Caco-2 (cell line): ENCODE measurements at regions not wholly inside any gene's neighbourhood (a gene's known extent, or its start where the extent isn't known, plus 50 kb on each side); places are given as distances from the start of the nearest gene placed in this dataset.

Experiments
- BruUV-seq: library from RNA; stranded (reverse); fragments of 400-500 nt; replicated peaks from 2 replicates; lab custom pipeline; 2021; lab: Mats Ljungman, UMichigan
- CTCF ChIA-PET: fragments of 300-600 bp; sonication (Branson Sonifier 250); formaldehyde crosslinking; loops from one replicate; lab custom pipeline; 2022; ENCODE audit warnings: antibody characterized with exemption; lab: Charles Lee
- POLR2A ChIA-PET: fragments of 300-600 bp; sonication (Branson Sonifier 250); formaldehyde crosslinking; loops from one replicate; lab custom pipeline; 2022; ENCODE audit warnings: antibody characterized with exemption; lab: Charles Lee
- DNase-seq, 2 experiments: peaks; one replicate each; pipeline versions ENCODE4 v3.0.0 to v3.0.0-alpha.2; 2020 to 2022
- H3K27me3 ChIP-seq: replicated peaks from 2 replicates; pipeline ENCODE4 v1.6.0; 2011; ENCODE audit warnings: low read length; ENCODE audit not compliant: control insufficient read depth, insufficient read depth
- H3K36me3 ChIP-seq: 2 replicates; pipeline ENCODE4 v1.5.1; 2011; ENCODE audit warnings: low read length; ENCODE audit not compliant: control insufficient read depth, insufficient read depth
- H3K4me1 ChIP-seq: fragments of 250-450 bp; sonication (Bioruptor Pico); 2 replicates; pipeline ENCODE4 v1.5.1; 2020; ENCODE audit warnings: mild to moderate bottlenecking
- H3K4me3 ChIP-seq: 2 replicates; pipeline ENCODE4 v1.5.1; 2011; ENCODE audit warnings: low read depth, mild to moderate bottlenecking, control low read depth, low read length
- H3K9me3 ChIP-seq: fragments of 250-450 bp; sonication (Bioruptor Pico); 2 replicates; pipeline ENCODE4 v1.5.1; 2020; ENCODE audit warnings: mild to moderate bottlenecking, moderate library complexity
- H3K27ac Mint-ChIP-seq: one replicate; pipeline ENCODE4 v1.8.0; 2022; ENCODE audit warnings: mixed read lengths; ENCODE audit not compliant: unreplicated experiment
- H3K27me3 Mint-ChIP-seq: one replicate; pipeline ENCODE4 v1.8.0; 2022; ENCODE audit warnings: mixed read lengths; ENCODE audit not compliant: insufficient read depth, unreplicated experiment
- H3K36me3 Mint-ChIP-seq: one replicate; pipeline ENCODE4 v1.8.0; 2022; ENCODE audit warnings: mild to moderate bottlenecking, mixed read lengths; ENCODE audit not compliant: insufficient read depth, unreplicated experiment
- H3K4me1 Mint-ChIP-seq: one replicate; pipeline ENCODE4 v1.8.0; 2022; ENCODE audit warnings: low read depth, mixed read lengths; ENCODE audit not compliant: unreplicated experiment
- H3K4me3 Mint-ChIP-seq: one replicate; pipeline ENCODE4 v1.8.0; 2022; ENCODE audit warnings: mild to moderate bottlenecking, moderate library complexity, mixed read lengths; ENCODE audit not compliant: unreplicated experiment
- H3K9me3 Mint-ChIP-seq: one replicate; pipeline ENCODE4 v1.8.0; 2022; ENCODE audit warnings: mixed read lengths; ENCODE audit not compliant: unreplicated experiment
- CTCF ChIP-seq, 2 experiments: fragments of 200-600 bp in 1 of 2; IDR thresholded peaks; 1 replicate in 1 of 2; 2 replicates in 1 of 2; pipeline versions ENCODE4 v1.5.1 to v1.8.0; 2011 to 2022; ENCODE audit warnings: antibody characterized with exemption in 1 of 2, control low read depth in 1 of 2, inconsistent platforms in 1 of 2, low read depth in 1 of 2, low read length in 1 of 2, mild to moderate bottlenecking in 1 of 2, moderate library complexity in 1 of 2; ENCODE audit not compliant: insufficient read depth in 1 of 2, severe bottlenecking in 1 of 2, unreplicated experiment in 1 of 2
- intact Hi-C: fragments of 100-400 bp; cut with micrococcal nuclease; formaldehyde crosslinking; loops from one replicate; pipeline ENCODE4 v1.10.0; 2022; ENCODE audit not compliant: unreplicated experiment

DNA sequence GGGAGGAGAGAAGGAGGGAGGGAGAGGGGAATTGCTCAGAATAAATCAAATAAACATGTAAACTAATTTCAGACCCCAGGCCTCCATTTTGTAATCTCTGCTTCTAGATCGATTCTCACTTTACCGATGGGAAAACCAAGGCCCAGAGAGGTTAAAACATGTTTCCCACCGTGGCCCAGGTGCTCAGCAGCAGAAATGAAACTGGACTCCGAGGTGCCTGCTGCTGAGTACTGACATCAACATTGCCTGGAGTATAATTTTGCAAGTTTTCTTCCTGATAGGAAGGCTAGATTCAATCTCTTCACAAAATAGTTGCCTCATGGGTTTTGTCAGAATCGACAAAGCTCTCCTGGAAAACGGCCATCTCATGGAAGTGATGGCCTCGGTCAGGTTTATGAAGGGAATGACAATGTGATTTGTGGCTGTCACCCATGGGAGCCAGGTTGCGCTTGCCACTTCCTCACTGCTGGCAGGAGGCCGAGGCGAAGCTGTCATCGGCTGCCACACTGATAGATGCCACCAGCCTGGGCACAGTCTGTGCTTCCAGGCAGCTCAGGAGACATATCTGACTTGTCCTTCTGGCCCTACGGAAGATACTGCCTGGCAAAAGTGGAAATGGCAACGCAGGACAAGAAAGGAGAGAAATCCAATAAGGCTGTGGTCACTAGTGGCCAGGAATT, 133.1 kb upstream of the LRRN1 start:
- Histone ChIP-seq H3K4me3 (no peak overlapping the region), H3K9me3 (no peaks in the 10 kb centered on the region), H3K36me3 (no peaks in the 10 kb centered on the region), H3K4me1 (no peaks in the 10 kb centered on the region), H3K27me3 (no peaks in the 10 kb centered on the region)
- no peak for TF ChIP-seq CTCF (IDR thresholded peaks at IDR 0.05; ENCODE audit: insufficient read depth in 1 of 2, low read depth in 1 of 2, low read length in 1 of 2, severe bottlenecking in 1 of 2, unreplicated experiment in 1 of 2)
- Mint-ChIP-seq H3K9me3 (peaks cover 11% of the 10 kb centered on the region), H3K27ac (no peak overlapping the region), H3K36me3 (no peaks in the 10 kb centered on the region), H3K27me3 (no peaks in the 10 kb centered on the region), H3K4me3 (no peak overlapping the region), H3K4me1 (no peaks in the 10 kb centered on the region)
- DNase-seq, result no peak
- intact Hi-C loops, result no loop called here
- no TSS peak for BruUV-seq
- CTCF ChIA-PET, result no interaction called here
- POLR2A ChIA-PET, result no interaction called here

DNA sequence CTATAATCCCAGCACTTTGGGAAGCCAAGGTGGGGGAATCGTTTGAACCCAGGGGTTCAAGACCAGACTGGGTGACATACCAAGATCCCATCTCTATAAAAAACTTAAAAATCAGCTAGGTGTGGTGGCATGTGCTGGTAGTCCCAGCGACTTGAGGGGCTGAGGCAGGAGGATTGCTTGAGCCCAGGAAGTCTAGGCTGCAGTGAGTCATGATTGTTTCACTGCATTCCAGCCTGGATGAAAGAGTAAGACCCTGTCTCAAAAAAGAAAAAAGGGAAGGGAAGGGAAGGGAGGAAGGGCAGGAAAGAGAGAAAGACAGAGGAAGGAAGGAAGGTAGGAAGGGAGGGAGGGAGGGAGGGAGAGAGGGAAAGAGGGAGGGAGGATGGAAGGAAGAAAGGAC, 133.7 kb upstream of the LRRN1 start:
- Mint-ChIP-seq H3K4me3 (no peak overlapping the region), H3K36me3 (no peaks in the 10 kb centered on the region), H3K9me3 (peaks cover 11% of the 10 kb centered on the region), H3K27me3 (no peaks in the 10 kb centered on the region), H3K27ac (no peak overlapping the region), H3K4me1 (no peaks in the 10 kb centered on the region)
- no peaks in the 10 kb centered on the region for H3K4me1 ChIP-seq
- BruUV-seq, result no TSS peak
- intact Hi-C loops, result no loop called here
- no peaks in the 10 kb centered on the region for H3K36me3 ChIP-seq
- H3K9me3 ChIP-seq, result no peaks in the 10 kb centered on the region
- no peak for TF ChIP-seq CTCF (IDR thresholded peaks at IDR 0.05; ENCODE audit: insufficient read depth in 1 of 2, low read depth in 1 of 2, low read length in 1 of 2, severe bottlenecking in 1 of 2, unreplicated experiment in 1 of 2)
- CTCF ChIA-PET, result no interaction called here
- no peaks in the 10 kb centered on the region for H3K27me3 ChIP-seq
- no peak for DNase-seq
- H3K4me3 ChIP-seq, result no peak overlapping the region
- POLR2A ChIA-PET, result no interaction called here

- H3K9me3 ChIP-seq, result no peaks in the 10 kb centered on the region
- no peak for DNase-seq
- no TSS peak for BruUV-seq
- Mint-ChIP-seq H3K4me1 (no peaks in the 10 kb centered on the region), H3K36me3 (no peaks in the 10 kb centered on the region), H3K9me3 (peaks cover 11% of the 10 kb centered on the region), H3K27me3 (no peaks in the 10 kb centered on the region), H3K4me3 (no peak overlapping the region), H3K27ac (no peak overlapping the region)
- intact Hi-C loops, result no loop called here
- H3K36me3 ChIP-seq, result no peaks in the 10 kb centered on the region
- POLR2A ChIA-PET, result no interaction called here
- no peaks in the 10 kb centered on the region for H3K27me3 ChIP-seq
- no peak for TF ChIP-seq CTCF (IDR thresholded peaks at IDR 0.05; ENCODE audit: insufficient read depth in 1 of 2, low read depth in 1 of 2, low read length in 1 of 2, severe bottlenecking in 1 of 2, unreplicated experiment in 1 of 2)
- H3K4me1 ChIP-seq, result no peaks in the 10 kb centered on the region
- CTCF ChIA-PET, result no interaction called here
- H3K4me3 ChIP-seq, result no peak overlapping the region
Measured at GRCh38 chr3:3664935-3665334, 134.3 kb upstream of the LRRN1 start.
